Naive thymus-derived CD4-positive, alpha-beta T cell (primary cell): ENCODE measurements at regions not wholly inside any gene's neighbourhood (a gene's known extent, or its start where the extent isn't known, plus 50 kb on each side); places are given as distances from the start of the nearest gene placed in this dataset.

Experiments used
- ATAC-seq: fragments of 150-1000 bp; cut with Tn5 transposase; 2 replicates; pipeline ENCODE4 v1.10.0; 2021; ENCODE audit warnings: mild to moderate bottlenecking, moderate library complexity
- CTCF ChIA-PET: fragments of 350-600 bp; sonication (Branson Sonifier 250); formaldehyde crosslinking; loops from one replicate; lab custom pipeline; 2021; ENCODE audit warnings: antibody characterized with exemption; lab: Charles Lee
- POLR2A ChIA-PET: fragments of 350-600 bp; sonication (Branson Sonifier 250); formaldehyde crosslinking; loops from one replicate; lab custom pipeline; 2021; ENCODE audit warnings: antibody characterized with exemption, inconsistent platforms; lab: Charles Lee
- DNase-seq, 9 donors: peaks; one replicate each; pipeline versions ENCODE4 v3.0.0 to v3.0.0-alpha.2; 2020 to 2022; ENCODE audit warnings: mixed read lengths in 1 of 9
- H3K27ac ChIP-seq: one replicate; pipeline ENCODE4 v1.7.0; 2013; ENCODE audit warnings: mild to moderate bottlenecking, low read depth, low read length, moderate library complexity
- H3K27me3 ChIP-seq, 2 donors: one replicate each; pipeline ENCODE4 v1.7.0; 2013; ENCODE audit warnings: low read length in 2 of 2, mild to moderate bottlenecking in 2 of 2, moderate library complexity in 2 of 2; ENCODE audit not compliant: control insufficient read depth in 2 of 2, insufficient read depth in 2 of 2
- H3K36me3 ChIP-seq, 3 experiments: 1 replicate in 2 of 3; 2 replicates in 1 of 3; pipeline ENCODE4 v1.7.0; 2013; ENCODE audit warnings: low read length in 3 of 3, mild to moderate bottlenecking in 3 of 3, moderate library complexity in 1 of 3; ENCODE audit not compliant: insufficient read depth in 3 of 3, control insufficient read depth in 2 of 3
- H3K4me1 ChIP-seq, 2 donors: one replicate each; pipeline ENCODE4 v1.7.0; 2013; ENCODE audit warnings: low read length in 2 of 2, mild to moderate bottlenecking in 2 of 2, moderate library complexity in 1 of 2; ENCODE audit not compliant: control insufficient read depth in 2 of 2, insufficient read depth in 2 of 2
- H3K4me3 ChIP-seq: 2 replicates; pipeline ENCODE4 v1.7.0; 2013; ENCODE audit warnings: mild to moderate bottlenecking, low read length
- H3K9me3 ChIP-seq, 3 experiments: 1 replicate in 2 of 3; 2 replicates in 1 of 3; pipeline ENCODE4 v1.7.0; 2013; ENCODE audit warnings: low read length in 3 of 3; ENCODE audit not compliant: control insufficient read depth in 2 of 3
- H3K27ac Mint-ChIP-seq, 9 donors: one replicate each; pipeline ENCODE4 v1.8.0; 2020 to 2022; ENCODE audit warnings: mixed read lengths in 9 of 9, mild to moderate bottlenecking in 8 of 9, moderate library complexity in 5 of 9, inconsistent platforms in 2 of 9
- H3K27me3 Mint-ChIP-seq, 5 donors: one replicate each; pipeline ENCODE4 v1.8.0; 2021 to 2022; ENCODE audit warnings: mixed read lengths in 5 of 5, mild to moderate bottlenecking in 1 of 5
- H3K36me3 Mint-ChIP-seq, 5 donors: one replicate each; pipeline ENCODE4 v1.8.0; 2020 to 2022; ENCODE audit warnings: mixed read lengths in 5 of 5, mild to moderate bottlenecking in 3 of 5, inconsistent platforms in 1 of 5
- H3K4me1 Mint-ChIP-seq, 7 donors: one replicate each; pipeline ENCODE4 v1.8.0; 2020 to 2022; ENCODE audit warnings: mixed read lengths in 7 of 7, mild to moderate bottlenecking in 3 of 7, inconsistent platforms in 1 of 7
- H3K4me3 Mint-ChIP-seq, 10 donors: one replicate each; pipeline ENCODE4 v1.8.0; 2020 to 2022; ENCODE audit warnings: mild to moderate bottlenecking in 10 of 10, mixed read lengths in 10 of 10, moderate library complexity in 6 of 10, inconsistent platforms in 2 of 10
- H3K9me3 Mint-ChIP-seq, 11 donors: one replicate each; pipeline ENCODE4 v1.8.0; 2020 to 2022; ENCODE audit warnings: mixed read lengths in 11 of 11, mild to moderate bottlenecking in 4 of 11, inconsistent platforms in 1 of 11, moderate library complexity in 1 of 11
- intact Hi-C, 2 donors: fragments of 100-400 bp; cut with micrococcal nuclease; formaldehyde crosslinking; loops; one replicate each; pipeline ENCODE4 v1.15.1; 2023

DNA sequence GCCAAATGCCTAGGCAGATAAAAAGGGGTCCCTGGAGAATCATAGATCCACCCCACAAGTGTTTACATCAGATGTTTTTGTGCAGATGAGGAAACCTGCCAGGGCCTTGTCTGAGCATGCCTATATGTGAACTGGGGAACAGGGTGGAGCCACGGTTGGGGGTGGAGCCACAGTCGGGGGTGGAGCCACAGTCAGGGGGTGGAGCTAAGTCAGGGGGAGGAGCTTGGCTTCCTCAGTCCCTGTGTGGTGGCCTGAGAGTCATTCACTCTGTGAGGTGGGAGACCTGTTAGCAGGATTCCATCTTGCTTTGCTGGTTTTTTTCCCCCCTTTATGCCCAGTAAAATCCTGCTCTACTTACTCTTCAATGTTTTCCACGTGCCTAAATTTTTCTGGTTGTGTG lies 57.8 kb upstream of the TGFBR2 start:
- Mint-ChIP-seq H3K27ac (no peak overlapping the region), H3K4me1 (peaks cover 0 to 17% (median 7%) of the 10 kb centered on the region in 7 donors), H3K27me3 (no peaks in the 10 kb centered on the region), H3K4me3 (no peak overlapping the region), H3K9me3 (peaks cover 0 to 6% (median 0%) of the 10 kb centered on the region in 11 donors), H3K36me3 (peaks cover 0 to 6% (median 0%) of the 10 kb centered on the region in 5 donors)
- Histone ChIP-seq H3K27ac (no peak overlapping the region), H3K27me3 (no peaks in the 10 kb centered on the region), H3K9me3 (no peaks in the 10 kb centered on the region), H3K4me3 (no peak overlapping the region), H3K36me3 (no peaks in the 10 kb centered on the region), H3K4me1 (no peaks in the 10 kb centered on the region)
- ChIA-PET CTCF (no interaction called here), POLR2A (no interaction called here)
- ATAC-seq: no peak
- DNase-seq: peak in 2 of 9 donors; percentile 8 to 23
- intact Hi-C loops: no loop called here

GRCh38 chr3:30549600-30549999 lies 56.8 kb upstream of the TGFBR2 start:
- Histone ChIP-seq H3K36me3 (no peaks in the 10 kb centered on the region), H3K4me1 (no peaks in the 10 kb centered on the region), H3K27ac (no peak overlapping the region), H3K9me3 (no peaks in the 10 kb centered on the region), H3K4me3 (no peak overlapping the region), H3K27me3 (no peaks in the 10 kb centered on the region)
- no peak overlapping the region for H3K4me3 Mint-ChIP-seq
- H3K27ac Mint-ChIP-seq: no peak overlapping the region
- H3K36me3 Mint-ChIP-seq: peaks cover 0 to 6% (median 4%) of the 10 kb centered on the region in 5 donors
- ChIA-PET CTCF (no interaction called here), POLR2A (no interaction called here)
- no peak for DNase-seq
- intact Hi-C loops: no loop called here
- H3K9me3 Mint-ChIP-seq: peaks cover 0 to 7% (median 0%) of the 10 kb centered on the region in 11 donors
- ATAC-seq: no peak
- H3K4me1 Mint-ChIP-seq: peaks cover 0 to 17% (median 11%) of the 10 kb centered on the region in 7 donors
- H3K27me3 Mint-ChIP-seq: no peaks in the 10 kb centered on the region

DNA sequence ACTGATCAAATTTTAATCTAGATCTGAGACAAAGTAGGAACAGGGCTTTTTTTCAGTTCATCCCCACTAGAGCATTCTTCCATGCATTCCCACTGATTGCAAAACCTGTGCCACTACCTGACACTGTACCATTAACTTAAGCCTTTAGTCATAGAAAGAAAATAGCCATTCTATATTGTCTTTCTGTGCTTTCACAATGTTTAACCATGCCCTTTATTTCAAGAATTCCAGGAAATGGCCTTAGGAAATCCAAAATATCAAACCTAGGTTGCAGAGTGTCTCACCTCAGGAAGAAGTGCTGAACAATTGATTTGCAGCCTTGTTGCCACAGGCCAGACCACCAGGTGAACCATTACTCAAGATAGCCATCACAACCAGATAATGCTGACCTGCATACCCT lies 56.2 kb upstream of the TGFBR2 start:
- Histone ChIP-seq H3K27ac (no peak overlapping the region), H3K36me3 (no peaks in the 10 kb centered on the region), H3K4me1 (no peaks in the 10 kb centered on the region), H3K4me3 (no peak overlapping the region), H3K27me3 (no peaks in the 10 kb centered on the region), H3K9me3 (no peaks in the 10 kb centered on the region)
- no peak for DNase-seq
- Mint-ChIP-seq H3K4me1 (peaks cover 0 to 17% (median 11%) of the 10 kb centered on the region in 7 donors), H3K27me3 (no peaks in the 10 kb centered on the region), H3K9me3 (peaks cover 0 to 7% (median 0%) of the 10 kb centered on the region in 11 donors), H3K36me3 (peaks cover 0 to 6% (median 4%) of the 10 kb centered on the region in 5 donors), H3K27ac (no peak overlapping the region), H3K4me3 (no peak overlapping the region)
- POLR2A ChIA-PET: no interaction called here
- ATAC-seq: no peak
- CTCF ChIA-PET: interaction anchor here (0.6 kb wide), 1 partner anchor 66 kb away, joined by 3 read pairs; no protein-coding TSS in a partner anchor
- intact Hi-C loops: no loop called here

DNA sequence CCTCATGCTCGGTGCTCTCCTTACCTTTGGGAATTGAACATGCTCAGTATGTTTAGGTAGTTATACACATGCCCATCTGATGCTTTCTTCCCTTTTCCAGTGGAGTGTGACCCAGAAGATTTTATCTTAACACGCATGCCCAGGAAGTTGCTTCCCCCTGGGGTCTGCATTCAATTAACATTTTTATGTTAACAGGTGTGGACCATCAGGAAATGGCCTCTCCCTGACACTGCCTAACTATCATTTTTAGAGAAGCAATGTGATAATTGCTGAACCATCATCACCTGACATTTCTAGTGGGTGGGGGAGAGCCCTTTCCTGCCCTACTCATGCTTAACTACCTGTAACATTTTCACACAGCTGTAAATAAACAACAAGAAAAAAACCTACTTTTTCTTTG lies 55.1 kb upstream of the TGFBR2 start:
- DNase-seq: no peak
- H3K9me3 ChIP-seq: no peaks in the 10 kb centered on the region
- ATAC-seq: no peak
- H3K27ac ChIP-seq: no peak overlapping the region
- no peaks in the 10 kb centered on the region for H3K36me3 ChIP-seq
- H3K4me3 Mint-ChIP-seq: no peak overlapping the region
- no peaks in the 10 kb centered on the region for H3K27me3 Mint-ChIP-seq
- ChIA-PET POLR2A (interaction anchor here (1.0 kb wide), 1 partner anchor 11 kb away, joined by 3 read pairs; no protein-coding TSS in a partner anchor), CTCF (interaction anchor here (0.6 kb wide), 1 partner anchor 437 kb away, joined by 3 read pairs; no protein-coding TSS in a partner anchor)
- no peak overlapping the region for H3K27ac Mint-ChIP-seq
- peaks cover 0 to 7% (median 0%) of the 10 kb centered on the region in 11 donors for H3K9me3 Mint-ChIP-seq
- intact Hi-C loops: no loop called here
- H3K4me1 Mint-ChIP-seq: peaks cover 0 to 17% (median 11%) of the 10 kb centered on the region in 7 donors
- peaks cover 0 to 6% (median 4%) of the 10 kb centered on the region in 5 donors for H3K36me3 Mint-ChIP-seq
- H3K27me3 ChIP-seq: no peaks in the 10 kb centered on the region
- no peak overlapping the region for H3K4me3 ChIP-seq
- no peaks in the 10 kb centered on the region for H3K4me1 ChIP-seq

DNA sequence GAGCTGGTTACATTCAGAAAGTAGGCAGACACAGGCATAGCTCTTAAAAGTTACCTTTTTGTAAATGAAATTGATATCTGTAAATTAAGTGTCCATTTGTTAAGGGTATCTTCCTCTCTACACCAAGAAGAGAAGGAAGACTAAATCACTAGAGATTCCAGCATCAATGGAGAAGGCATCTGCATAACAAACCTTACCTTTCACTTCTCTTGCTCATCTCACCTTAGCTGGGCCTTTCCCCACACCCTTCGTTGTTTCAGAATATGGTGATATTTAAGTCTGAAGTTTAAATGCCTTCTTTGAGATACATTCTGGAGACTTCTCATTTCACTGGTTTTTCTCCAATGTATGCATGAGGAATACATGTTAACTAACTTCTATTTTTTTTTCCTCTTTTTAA lies 54.5 kb upstream of the TGFBR2 start:
- no peak overlapping the region for H3K4me3 Mint-ChIP-seq
- H3K27ac Mint-ChIP-seq: no peak overlapping the region
- peaks cover 0 to 8% (median 0%) of the 10 kb centered on the region in 11 donors for H3K9me3 Mint-ChIP-seq
- Histone ChIP-seq H3K27ac (no peak overlapping the region), H3K4me1 (no peaks in the 10 kb centered on the region), H3K27me3 (no peaks in the 10 kb centered on the region), H3K36me3 (no peaks in the 10 kb centered on the region), H3K9me3 (no peaks in the 10 kb centered on the region), H3K4me3 (no peak overlapping the region)
- H3K36me3 Mint-ChIP-seq: peaks cover 0 to 6% (median 4%) of the 10 kb centered on the region in 5 donors
- ChIA-PET CTCF (interaction anchor here (0.6 kb wide), 1 partner anchor 438 kb away, joined by 3 read pairs; no protein-coding TSS in a partner anchor), POLR2A (interaction anchor here (1.0 kb wide), 1 partner anchor 10 kb away, joined by 3 read pairs; no protein-coding TSS in a partner anchor)
- peaks cover 0 to 17% (median 11%) of the 10 kb centered on the region in 7 donors for H3K4me1 Mint-ChIP-seq
- intact Hi-C loops: no loop called here
- H3K27me3 Mint-ChIP-seq: no peaks in the 10 kb centered on the region
- ATAC-seq (no peak), DNase-seq (no peak)

- H3K36me3 Mint-ChIP-seq: peaks cover 0 to 5% (median 1%) of the 10 kb centered on the region in 5 donors
- POLR2A ChIA-PET: no interaction called here
Measured at GRCh38 chr3:30553641-30554316, 52.6 kb upstream of the TGFBR2 start.

More at GRCh38 chr3:30553641-30554316, 52.6 kb upstream of the TGFBR2 start:
- H3K36me3 ChIP-seq: no peaks in the 10 kb centered on the region
- Mint-ChIP-seq H3K4me3 (no peak overlapping the region), H3K9me3 (peaks cover 0 to 4% (median 0%) of the 10 kb centered on the region in 11 donors), H3K27me3 (no peaks in the 10 kb centered on the region), H3K4me1 (peaks cover 0 to 17% (median 11%) of the 10 kb centered on the region in 7 donors), H3K27ac (no peak overlapping the region)
- H3K4me3 ChIP-seq: no peak overlapping the region
- ATAC-seq: no peak
- no peaks in the 10 kb centered on the region for H3K9me3 ChIP-seq
- CTCF ChIA-PET: no interaction called here
- DNase-seq: no peak
- no peaks in the 10 kb centered on the region for H3K4me1 ChIP-seq
- no peak overlapping the region for H3K27ac ChIP-seq
- intact Hi-C loops: no loop called here
- no peaks in the 10 kb centered on the region for H3K27me3 ChIP-seq
